ENCODE measurements at regions not wholly inside any gene's neighbourhood (a gene's known extent, or its start where the extent isn't known, plus 50 kb on each side); places are given as distances from the start of the nearest gene placed in this dataset.

- ATAC-seq: no peak
These were observed 181.0 kb upstream of the GLI2 start for GRCh38 chr2:120554625-120555032.

DNA sequence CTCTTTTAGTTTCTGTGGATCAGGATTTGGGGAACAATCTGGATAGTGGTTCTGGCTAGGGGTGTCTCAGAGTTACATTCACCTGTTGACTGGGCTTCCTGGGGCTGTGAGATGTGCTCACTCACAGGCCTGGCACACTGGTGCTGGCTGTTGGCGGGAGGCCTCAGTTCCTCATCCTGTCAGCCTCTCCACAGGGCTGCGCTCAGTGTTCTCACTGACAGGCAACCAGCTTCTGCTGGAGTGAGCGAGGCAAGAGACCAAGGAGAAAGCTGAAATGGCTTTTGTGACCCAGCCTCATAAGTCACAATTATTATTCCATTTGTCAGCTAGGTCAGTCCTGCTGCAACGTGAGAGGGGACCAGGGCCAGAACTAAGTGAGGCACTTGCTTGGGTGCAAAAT is 180.6 kb upstream of the GLI2 start:
- no peak for ATAC-seq

GRCh38 chr2:120556911-120557310 is 178.8 kb upstream of the GLI2 start:
- no peak for ATAC-seq

DNA sequence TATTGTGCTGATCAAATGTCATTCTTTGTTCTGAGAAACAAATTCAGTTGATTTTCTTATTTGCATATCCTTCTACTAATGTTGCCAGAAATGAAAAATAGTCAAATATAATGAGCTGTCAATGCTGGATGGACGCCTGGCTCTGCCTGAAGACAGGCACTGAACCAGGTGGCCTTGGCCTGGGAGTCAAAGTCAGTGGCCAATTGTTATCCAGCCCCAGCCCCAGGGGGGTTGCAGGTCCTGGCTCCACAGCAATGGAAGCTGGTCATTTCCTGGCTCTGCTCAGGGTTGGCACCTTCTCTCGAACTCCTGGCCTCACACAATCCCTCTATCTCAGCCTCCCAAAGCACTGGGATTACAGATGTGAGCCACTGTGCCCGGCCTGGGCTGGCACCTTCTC is 176.8 kb upstream of the GLI2 start:
- no peak for ATAC-seq

GRCh38 chr2:120559401-120559800 is 176.3 kb upstream of the GLI2 start:
- no peak for ATAC-seq

- peak in 1 of 2 donors; percentile 24 for ATAC-seq
These were observed 175.3 kb upstream of the GLI2 start for GRCh38 chr2:120560330-120560729.

DNA sequence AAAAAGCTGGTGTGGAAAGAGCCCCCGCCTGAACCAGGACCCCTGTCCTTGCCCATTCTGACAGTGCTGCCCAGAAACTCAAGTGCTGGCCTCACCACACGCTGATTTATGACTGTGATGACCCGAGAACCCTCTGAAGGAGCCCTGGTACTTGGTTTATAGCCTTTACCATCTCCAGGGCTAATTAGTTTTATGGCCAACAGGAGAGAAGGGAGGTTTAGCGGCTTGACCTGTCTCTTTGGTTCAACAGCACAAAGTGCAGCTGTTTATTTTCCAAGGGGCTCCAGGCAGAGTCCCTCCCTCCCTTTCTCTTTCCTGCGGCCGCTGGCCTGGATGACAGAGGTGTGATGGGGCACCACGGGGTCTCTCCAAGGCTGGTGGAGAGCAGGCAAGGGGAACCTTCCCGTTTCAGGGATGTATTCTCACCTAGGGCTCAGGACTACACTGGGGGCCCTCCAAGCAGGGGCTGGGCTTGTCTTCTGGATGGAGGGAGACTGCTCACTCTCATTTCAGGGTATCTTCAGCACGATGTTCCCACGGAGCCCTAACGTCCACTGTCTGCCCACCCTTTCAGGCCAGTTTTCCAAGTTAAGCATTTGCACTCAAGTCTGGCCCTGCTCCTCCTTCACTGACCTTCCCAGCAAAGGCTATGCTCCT is 174.2 kb upstream of the GLI2 start:
- no peak for ATAC-seq

GRCh38 chr2:120562218-120563005 is 173.3 kb upstream of the GLI2 start:
- no peak for ATAC-seq

GRCh38 chr2:120563616-120564015 is 172.1 kb upstream of the GLI2 start:
- no peak for ATAC-seq

DNA sequence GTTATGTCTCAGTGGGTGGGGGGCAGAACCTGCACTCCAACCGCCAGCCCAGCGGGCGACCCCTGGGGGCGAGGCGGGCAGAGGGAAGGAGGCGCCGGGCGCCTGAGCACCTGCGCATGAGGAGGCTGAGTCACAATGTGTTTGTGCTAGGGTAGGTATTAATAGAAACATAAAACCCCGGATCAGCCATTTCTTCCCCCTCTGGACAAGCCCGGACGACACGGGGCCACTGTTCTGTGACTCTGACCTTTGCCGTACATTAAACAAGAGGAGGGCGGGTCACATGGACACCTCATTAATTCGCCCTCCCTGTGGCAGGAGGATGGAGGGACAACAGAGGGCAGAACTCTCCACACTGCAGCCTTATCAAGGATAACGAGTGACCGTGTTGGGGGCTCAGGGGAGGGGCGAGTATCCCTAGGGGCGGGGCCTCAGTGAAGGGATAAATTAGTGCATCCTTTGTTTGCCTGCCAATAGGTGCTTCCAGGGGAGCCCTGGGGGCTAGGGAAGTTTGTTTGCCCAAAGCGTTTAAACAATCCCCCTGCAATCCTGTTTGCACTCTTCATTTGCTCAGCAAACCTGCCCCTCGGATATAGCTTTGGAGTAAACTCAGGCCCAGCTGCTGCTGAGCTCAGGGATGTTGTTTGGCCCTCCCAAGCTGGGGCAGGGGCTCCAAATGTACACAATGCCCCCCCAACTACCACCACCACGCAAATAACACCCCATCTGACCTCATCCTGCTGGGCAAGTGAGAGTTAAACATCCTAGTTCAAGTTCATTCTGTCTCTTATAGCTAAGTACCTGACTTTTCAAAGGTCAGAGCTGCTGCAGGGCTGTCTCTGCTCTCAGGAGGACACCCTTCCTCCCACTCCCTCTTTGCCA is 171.2 kb upstream of the GLI2 start:
- no peak for ATAC-seq

- no peak for ATAC-seq
These were observed 170.6 kb upstream of the GLI2 start for GRCh38 chr2:120565095-120565460.

- no peak for ATAC-seq
These were observed 169.7 kb upstream of the GLI2 start for GRCh38 chr2:120565929-120566328.

DNA sequence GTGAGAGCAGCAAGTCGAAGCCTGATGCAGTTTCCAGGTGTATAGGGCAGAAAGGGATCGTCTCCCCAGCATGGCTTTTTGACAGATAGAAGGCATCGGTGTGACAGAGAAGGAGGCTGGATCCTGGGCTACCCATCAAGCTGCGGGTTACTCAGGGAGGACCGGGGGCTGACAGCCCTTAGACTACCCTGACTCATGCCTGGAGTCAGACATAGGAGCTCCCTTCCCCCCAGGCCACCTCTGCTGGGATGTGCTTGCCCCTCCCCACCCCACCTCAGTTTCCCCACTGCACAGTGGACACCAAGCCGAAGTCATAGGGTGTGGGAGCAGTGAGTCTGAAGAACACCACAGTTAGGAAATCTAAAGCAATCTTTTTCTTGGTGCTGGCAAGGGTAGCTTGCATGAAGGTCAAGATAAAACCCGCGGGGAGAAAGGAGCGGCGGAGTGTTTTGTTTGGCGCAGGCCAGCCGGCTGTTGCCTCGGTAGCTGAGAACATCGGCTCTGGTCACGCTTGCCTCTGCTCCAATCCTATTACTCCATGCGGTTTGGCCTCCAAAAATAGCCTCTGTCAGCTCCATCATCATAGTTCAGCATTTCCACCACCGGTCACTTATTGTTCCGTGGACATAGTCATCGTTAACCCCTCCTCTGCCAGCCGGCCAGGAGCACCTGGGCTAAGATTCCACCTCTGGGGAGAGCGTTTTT is 169.2 kb upstream of the GLI2 start:
- ATAC-seq: no peak

DNA sequence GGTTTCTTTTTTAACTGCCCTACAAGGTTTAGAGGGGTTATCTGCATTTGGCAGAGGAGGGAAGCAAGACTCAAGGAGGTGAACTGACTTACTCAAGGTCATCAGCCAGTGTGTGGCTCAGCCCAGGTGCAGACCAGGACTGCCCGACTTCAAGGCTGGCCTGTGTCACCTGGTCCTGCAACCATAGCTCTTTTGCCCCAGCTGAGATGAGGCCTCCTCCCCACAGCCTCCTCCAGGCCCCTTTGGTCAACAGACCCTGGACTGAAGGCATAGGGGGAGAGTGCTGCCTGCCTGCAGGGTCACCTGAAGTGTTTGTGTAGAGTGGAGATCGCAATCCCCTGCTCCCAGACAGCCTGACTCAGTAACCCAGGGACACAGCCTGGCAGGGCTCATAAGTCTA is 168.5 kb upstream of the GLI2 start:
- ATAC-seq: no peak

GRCh38 chr2:120568089-120568974 is 167.3 kb upstream of the GLI2 start:
- no peak for ATAC-seq

GRCh38 chr2:120568975-120569268 is 166.7 kb upstream of the GLI2 start:
- ATAC-seq: no peak

- no peak for ATAC-seq
These were observed 165.7 kb upstream of the GLI2 start for GRCh38 chr2:120570001-120570400.

GRCh38 chr2:120570546-120570945 is 165.1 kb upstream of the GLI2 start:
- no peak for ATAC-seq

- no peak for ATAC-seq
These were observed 164.5 kb upstream of the GLI2 start for GRCh38 chr2:120571015-120571728.

DNA sequence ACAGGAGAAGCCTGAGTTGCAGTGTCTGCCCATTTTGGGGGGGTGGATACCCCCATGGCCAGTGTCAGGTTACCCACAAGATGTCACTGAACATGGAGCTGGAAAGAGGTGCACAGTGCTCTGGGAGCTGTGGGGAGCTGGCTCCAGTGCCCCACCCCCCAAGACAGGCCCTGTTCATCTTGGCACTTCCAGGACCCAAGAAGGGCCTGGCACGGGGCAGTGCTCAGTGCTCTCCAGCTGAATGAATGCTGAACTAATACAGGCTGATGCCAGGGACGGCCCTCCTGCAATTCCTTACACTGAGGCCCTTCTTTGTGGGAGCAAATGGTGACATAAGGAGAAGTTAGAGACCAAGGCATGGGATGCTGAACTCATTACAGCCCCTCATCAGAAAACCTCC is 163.4 kb upstream of the GLI2 start:
- no peak for ATAC-seq

- no peak for ATAC-seq
These were observed 161.0 kb upstream of the GLI2 start for GRCh38 chr2:120574620-120575019.
